Epithelial cell of proximal tubule (primary cell): ENCODE measurements at regions not wholly inside any gene's neighbourhood (a gene's known extent, or its start where the extent isn't known, plus 50 kb on each side); places are given as distances from the start of the nearest gene placed in this dataset.
"Not testable (repeated sequence)": the region's sequence is repeated elsewhere in the genome, so short reads cannot be mapped to it uniquely, and the experiment has no call there.

Experiments used
- DNase-seq: peaks from one replicate; pipeline ENCODE4 v3.0.0-alpha.2; 2011; ENCODE audit warnings: low read depth
- H3K4me3 ChIP-seq: 2 replicates; pipeline ENCODE4 v1.5.1; 2011; ENCODE audit warnings: low read depth, mild to moderate bottlenecking, low read length
- TF ChIP-seq, protein P1 (sequence below): conservative IDR thresholded peaks from 2 replicates; pipeline ENCODE4 v1.5.1; 2012; ENCODE audit warnings: low read depth, mild to moderate bottlenecking, low read length

GRCh38 chr15:91649016-91649415, 204.5 kb upstream of the SLCO3A1 start:
- TF ChIP-seq, protein P1, sequence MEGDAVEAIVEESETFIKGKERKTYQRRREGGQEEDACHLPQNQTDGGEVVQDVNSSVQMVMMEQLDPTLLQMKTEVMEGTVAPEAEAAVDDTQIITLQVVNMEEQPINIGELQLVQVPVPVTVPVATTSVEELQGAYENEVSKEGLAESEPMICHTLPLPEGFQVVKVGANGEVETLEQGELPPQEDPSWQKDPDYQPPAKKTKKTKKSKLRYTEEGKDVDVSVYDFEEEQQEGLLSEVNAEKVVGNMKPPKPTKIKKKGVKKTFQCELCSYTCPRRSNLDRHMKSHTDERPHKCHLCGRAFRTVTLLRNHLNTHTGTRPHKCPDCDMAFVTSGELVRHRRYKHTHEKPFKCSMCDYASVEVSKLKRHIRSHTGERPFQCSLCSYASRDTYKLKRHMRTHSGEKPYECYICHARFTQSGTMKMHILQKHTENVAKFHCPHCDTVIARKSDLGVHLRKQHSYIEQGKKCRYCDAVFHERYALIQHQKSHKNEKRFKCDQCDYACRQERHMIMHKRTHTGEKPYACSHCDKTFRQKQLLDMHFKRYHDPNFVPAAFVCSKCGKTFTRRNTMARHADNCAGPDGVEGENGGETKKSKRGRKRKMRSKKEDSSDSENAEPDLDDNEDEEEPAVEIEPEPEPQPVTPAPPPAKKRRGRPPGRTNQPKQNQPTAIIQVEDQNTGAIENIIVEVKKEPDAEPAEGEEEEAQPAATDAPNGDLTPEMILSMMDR = no peak
- no peak overlapping the region for H3K4me3 ChIP-seq
- no peak for DNase-seq

DNA sequence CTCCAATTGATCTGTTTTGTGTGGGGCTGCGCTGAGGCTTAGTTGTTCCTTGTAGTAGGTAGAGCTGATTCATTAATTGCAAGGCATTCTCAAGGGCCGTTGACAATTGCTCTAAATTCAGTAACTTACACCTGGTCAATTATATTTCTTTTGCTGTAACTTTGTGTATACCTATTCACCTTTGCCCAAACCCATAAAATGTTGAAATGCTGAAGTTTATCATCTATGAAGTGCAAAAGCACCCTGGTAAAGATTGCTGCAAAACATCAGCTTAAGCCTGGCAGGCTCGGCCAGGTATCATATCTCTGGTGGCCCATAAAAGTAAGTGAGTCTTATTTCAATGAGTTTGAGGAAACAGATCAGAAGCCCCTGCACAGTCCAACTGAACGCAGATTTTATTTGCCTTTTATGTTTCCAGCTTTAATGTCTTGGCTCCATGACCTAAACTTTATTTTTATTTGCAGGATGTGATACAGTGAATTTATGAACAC, 203.6 kb upstream of the SLCO3A1 start:
- TF ChIP-seq, protein P1 = no peak
- no peak for DNase-seq
- H3K4me3 ChIP-seq = no peak overlapping the region

DNA sequence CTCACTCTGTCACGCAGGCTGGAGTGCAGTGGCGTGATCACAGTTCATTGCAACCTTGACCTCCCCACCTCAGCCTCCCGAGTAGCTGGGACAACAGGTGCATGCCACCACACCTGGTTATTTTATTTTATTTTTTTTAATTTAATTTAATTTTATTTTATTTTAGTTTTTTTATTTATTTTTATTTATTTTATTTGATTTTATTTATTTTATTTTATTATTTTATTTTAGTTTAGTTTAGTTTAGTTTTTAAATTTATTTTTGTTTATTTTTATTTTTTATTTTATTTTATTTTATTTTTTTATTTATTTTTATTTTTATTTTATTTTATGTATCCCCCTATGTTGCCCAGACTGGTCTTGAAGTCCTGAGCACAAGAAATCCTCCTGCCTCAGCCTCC, 202.3 kb upstream of the SLCO3A1 start:
- no peak overlapping the region for H3K4me3 ChIP-seq
- no peak for DNase-seq
- TF ChIP-seq, protein P1 = no peak

GRCh38 chr15:91652610-91653207, 200.8 kb upstream of the SLCO3A1 start:
- TF ChIP-seq, protein P1 = no peak
- DNase-seq = no peak
- no peak overlapping the region for H3K4me3 ChIP-seq

DNA sequence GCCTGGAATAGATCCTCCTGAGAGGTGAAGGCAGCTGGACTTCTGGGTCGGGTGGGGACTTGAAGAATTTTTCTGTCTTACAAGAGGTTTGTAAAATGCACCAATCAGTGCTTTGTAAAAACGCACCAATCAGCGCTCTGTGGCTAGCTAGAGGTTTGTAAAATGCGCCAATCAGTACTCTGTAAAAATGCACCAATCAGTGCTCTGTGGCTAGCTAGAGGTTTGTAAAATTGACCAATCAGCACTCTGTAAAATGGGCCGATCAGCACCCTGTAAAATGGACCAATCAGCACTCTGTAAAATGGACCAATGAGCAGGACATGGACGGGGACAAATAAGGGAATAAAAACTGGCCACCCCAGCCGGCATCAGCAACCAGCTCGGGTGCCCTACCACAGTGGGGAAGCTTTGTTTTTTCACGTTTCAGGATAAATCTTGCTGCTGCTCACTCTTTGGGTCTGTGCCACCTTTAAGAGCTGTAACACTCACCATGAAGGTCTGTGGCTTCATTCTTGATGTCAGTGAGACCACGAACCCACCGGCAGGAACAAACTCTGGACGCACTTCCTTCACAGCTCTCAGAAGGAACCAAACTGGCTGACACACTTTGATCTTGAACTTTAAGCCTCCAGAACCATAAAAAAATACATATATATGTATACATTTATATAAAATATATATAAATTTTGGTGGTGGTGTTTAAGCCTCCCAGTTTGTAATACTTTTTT, 197.8 kb upstream of the SLCO3A1 start:
- H3K4me3 ChIP-seq, DNase-seq: not testable (repeated sequence)

GRCh38 chr15:91660174-91660649, 193.3 kb upstream of the SLCO3A1 start:
- DNase-seq = no peak
- TF ChIP-seq, protein P1 = no peak
- no peak overlapping the region for H3K4me3 ChIP-seq

- no peak for DNase-seq
- TF ChIP-seq, protein P1 = no peak
- no peak overlapping the region for H3K4me3 ChIP-seq
Observed at GRCh38 chr15:91664224-91664836, 189.2 kb upstream of the SLCO3A1 start.
